ENCODE measurements at regions not wholly inside any gene's neighbourhood (a gene's known extent, or its start where the extent isn't known, plus 50 kb on each side); places are given as distances from the start of the nearest gene placed in this dataset.

DNA sequence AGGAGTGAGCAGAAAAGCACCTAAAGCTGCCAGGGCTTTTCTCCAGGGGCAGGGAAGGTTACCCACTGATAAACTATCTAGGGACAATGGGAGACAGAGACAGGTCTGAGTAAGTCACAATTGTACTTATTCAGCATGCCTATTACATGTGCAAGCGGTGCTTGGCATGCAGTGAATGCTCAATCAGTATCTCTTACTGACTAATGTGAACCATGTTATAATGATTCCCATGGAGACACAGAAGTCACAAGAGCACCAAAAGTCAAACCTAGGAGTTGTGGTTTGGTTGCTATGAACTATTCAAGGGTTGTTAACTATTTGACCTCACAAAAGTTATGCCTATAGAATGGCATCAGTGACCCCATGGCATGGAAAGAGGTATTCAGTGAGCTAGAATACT, 50.0 kb upstream of the RASGRP1 start:
- Mint-ChIP-seq H3K27ac (no peak overlapping the region), H3K4me1 (peaks cover 41% of the 10 kb centered on the region)
- ATAC-seq = no peak

DNA sequence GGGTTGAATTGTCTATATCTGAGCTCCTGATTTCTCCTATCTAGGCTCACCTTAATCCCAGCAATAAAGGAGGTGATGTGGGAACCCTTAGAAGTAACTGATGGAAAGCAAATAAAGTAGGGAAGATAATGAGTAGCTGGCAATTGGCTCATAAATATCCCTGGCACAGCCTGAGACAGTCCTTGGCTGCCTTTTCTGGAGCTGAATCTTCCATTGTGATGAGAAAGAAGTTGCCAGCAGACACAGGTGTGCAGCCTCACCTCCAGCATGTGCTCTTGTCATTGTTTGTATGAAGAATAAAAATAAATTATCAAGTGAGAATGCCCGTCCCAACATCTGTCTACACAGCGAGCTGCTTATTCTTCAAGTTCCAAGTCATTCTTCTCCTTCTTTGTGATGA, 53.2 kb upstream of the RASGRP1 start:
- no peak overlapping the region for H3K27ac Mint-ChIP-seq
- ATAC-seq (no peak), DNase-seq (ENCODE audit: low spot score in 2 of 2) (no peak)
- H3K4me1 Mint-ChIP-seq = peaks cover 31% of the 10 kb centered on the region
- no peak overlapping the region for H3K4me3 Mint-ChIP-seq
- no peaks in the 10 kb centered on the region for H3K36me3 Mint-ChIP-seq
- H3K9me3 Mint-ChIP-seq = peaks cover 4% of the 10 kb centered on the region

More for the DNA sequence above, 50.0 kb upstream of the RASGRP1 start:
- no peak overlapping the region for H3K4me3 Mint-ChIP-seq
- H3K36me3 Mint-ChIP-seq = peaks cover 24% of the 10 kb centered on the region
- peaks cover 4% of the 10 kb centered on the region for H3K9me3 Mint-ChIP-seq
- DNase-seq (ENCODE audit: low spot score in 2 of 2) = no peak

DNA sequence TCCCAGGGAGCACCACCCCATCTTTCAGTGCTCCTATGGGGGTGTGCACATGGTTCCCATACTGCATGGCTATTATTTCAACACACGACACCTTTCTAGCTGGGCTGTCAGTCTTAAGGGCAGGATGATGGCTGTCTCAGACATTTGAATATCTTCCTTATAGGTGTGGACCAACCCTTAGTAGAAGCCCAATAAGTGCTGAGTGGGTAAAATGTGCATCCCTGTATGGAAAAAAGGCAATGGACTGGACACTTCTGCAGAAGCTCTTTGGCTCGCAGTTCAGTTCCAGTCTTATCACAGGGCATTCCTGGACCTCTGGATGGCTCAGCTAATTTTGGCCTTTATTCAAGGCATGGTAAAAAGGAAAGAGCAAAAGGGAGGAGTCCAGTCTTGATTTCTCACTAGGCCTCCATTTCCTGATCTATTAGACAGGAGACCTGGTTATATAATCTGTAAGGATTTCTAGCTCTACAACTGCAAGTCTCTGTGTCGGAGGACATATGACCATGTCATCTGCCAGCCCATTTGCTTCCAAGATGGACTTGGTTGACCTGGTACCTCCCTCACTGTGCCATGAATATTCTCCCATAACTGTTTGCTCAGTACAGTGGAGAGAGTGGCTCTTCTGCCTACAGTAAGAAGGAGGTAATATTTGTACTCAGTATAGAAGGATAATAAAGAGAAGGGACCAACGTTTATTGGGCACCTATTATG, 53.8 kb upstream of the RASGRP1 start:
- no peak overlapping the region for H3K4me3 Mint-ChIP-seq
- no peak for DNase-seq (ENCODE audit: low spot score in 2 of 2)
- no peaks in the 10 kb centered on the region for H3K36me3 Mint-ChIP-seq
- H3K9me3 Mint-ChIP-seq = peaks cover 2% of the 10 kb centered on the region
- ATAC-seq = no peak
- peaks cover 31% of the 10 kb centered on the region for H3K4me1 Mint-ChIP-seq
- no peak overlapping the region for H3K27ac Mint-ChIP-seq

DNA sequence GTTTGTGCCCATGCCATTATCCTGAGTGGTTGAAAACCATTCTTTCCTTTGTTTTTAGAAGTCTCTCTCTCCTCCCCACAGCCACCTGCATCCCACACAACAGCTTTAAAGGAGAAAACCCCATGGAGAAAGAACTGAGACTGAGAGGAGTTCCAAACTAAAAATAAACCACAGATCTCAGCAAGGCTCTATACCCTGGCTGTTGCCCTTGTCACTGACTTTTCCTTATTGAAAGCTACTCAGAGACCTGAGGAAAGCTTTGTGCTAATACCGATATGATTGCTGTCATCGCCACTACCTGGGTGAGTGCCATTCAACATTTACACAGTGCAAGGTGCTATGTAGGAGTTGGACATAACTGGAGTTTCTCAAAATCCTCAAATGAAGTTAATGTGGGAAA, 55.5 kb upstream of the RASGRP1 start:
- Mint-ChIP-seq H3K36me3 (no peaks in the 10 kb centered on the region), H3K4me1 (peaks cover 34% of the 10 kb centered on the region), H3K4me3 (no peak overlapping the region), H3K9me3 (no peaks in the 10 kb centered on the region), H3K27ac (no peak overlapping the region)
- ATAC-seq (no peak), DNase-seq (ENCODE audit: low spot score in 2 of 2) (no peak)

DNA sequence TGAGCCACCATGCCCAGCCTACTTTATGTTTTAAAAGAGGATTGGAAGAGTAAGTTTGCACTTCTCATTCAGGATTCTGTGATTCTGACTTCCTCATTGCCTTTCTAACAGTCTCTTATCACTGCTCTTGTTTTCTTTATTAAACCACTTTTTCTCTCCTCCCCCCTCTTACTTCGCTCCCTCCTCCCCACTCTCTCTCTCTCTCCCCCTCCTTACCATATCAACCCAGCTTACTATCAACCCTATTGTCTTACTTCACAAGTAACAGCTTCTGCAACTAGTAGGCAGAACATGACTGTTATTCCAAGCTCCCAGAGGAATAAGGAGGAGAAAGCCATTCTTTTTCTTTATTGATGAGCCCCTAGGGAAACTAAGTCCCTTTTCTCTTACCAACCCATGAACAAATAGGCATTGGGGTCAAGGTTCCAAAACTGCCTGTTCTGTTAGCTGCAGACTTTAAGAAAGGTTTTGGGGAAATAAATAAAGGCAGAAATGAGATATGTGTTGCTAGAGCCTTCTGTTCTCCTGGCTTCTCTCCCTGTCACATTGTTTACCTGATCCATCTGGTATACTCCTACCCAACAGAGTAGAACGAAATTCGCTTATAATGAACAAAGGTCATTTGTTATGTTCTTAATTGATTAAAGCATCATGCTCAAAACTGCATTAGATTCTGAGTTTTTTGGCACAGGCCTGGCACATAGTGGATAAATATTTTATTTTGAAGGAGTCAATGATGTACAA, 56.4 kb upstream of the RASGRP1 start:
- peaks cover 3% of the 10 kb centered on the region for H3K9me3 Mint-ChIP-seq
- H3K4me3 Mint-ChIP-seq = no peak overlapping the region
- peaks cover 34% of the 10 kb centered on the region for H3K4me1 Mint-ChIP-seq
- ATAC-seq (no peak), DNase-seq (ENCODE audit: low spot score in 2 of 2) (no peak)
- no peaks in the 10 kb centered on the region for H3K36me3 Mint-ChIP-seq
- H3K27ac Mint-ChIP-seq = no peak overlapping the region

DNA sequence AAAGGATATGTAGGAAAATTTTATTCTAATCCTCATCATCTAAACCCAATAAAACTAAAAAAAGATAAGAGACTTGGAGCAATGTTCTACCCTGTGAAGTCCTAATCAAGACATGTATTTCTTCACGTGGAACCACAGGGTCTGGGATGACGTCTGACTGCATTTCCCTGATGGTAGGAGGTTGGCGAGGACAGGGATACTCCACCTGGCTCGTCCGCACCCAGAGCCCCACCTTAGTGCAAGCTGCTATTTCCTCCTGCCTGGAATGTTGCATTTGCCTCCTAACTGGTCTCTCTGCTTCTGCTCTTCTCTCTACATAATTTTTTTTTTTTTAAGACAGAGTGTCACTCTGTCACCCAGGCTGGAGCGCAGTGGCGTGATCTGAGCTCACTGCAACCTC, 57.7 kb upstream of the RASGRP1 start:
- Mint-ChIP-seq H3K4me3 (no peak overlapping the region), H3K36me3 (no peaks in the 10 kb centered on the region), H3K4me1 (peaks cover 42% of the 10 kb centered on the region), H3K9me3 (peaks cover 3% of the 10 kb centered on the region), H3K27ac (peak overlapping the region; percentile 83)
- DNase-seq (ENCODE audit: low spot score in 2 of 2) = no peak
- no peak for ATAC-seq

DNA sequence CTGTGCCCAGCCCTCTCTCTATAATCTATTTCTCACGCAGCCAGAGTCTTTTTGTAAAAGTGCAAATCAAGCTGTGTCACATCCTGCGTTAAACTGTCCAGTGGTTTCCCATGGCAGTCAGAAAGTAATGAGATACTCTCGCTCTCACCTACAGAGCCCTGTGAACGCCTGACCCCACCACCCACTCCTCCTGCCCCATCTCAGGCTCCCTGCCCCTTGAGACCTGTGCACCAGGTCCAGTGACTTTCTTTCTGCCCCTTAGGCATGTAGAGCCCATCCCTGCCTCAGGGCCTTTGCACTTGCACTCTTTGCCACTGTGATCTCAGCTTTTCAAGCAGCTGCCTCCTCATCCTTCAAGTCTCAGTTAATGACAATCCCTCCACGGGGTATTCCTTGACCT, 58.3 kb upstream of the RASGRP1 start:
- H3K4me1 Mint-ChIP-seq = peaks cover 42% of the 10 kb centered on the region
- peaks cover 3% of the 10 kb centered on the region for H3K9me3 Mint-ChIP-seq
- no peaks in the 10 kb centered on the region for H3K36me3 Mint-ChIP-seq
- no peak overlapping the region for H3K4me3 Mint-ChIP-seq
- peak overlapping the region; percentile 83 for H3K27ac Mint-ChIP-seq
- DNase-seq (ENCODE audit: low spot score in 2 of 2) (no peak), ATAC-seq (peak; percentile 42)

DNA sequence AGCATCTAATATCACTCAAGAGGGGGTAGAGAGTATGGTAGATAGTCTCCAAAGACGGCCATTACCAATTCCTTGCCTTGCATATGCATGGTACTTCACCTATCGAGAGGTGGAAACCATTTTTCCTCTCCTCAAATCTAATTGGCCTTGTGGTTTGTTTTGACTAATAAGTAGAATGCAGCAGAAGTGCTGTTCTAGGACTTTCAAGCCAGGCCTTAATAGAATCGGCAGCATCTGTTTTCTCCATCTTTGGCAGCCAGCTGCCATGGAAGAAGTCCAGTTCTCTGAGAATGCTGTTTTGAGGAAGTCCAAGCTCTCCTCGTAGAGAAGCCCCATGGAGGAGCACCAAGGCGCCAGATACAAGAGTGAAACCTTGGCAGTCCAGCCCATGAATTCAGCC, 59.1 kb upstream of the RASGRP1 start:
- ATAC-seq = peak; percentile 50
- Mint-ChIP-seq H3K9me3 (peaks cover 3% of the 10 kb centered on the region), H3K27ac (no peak overlapping the region)

DNA sequence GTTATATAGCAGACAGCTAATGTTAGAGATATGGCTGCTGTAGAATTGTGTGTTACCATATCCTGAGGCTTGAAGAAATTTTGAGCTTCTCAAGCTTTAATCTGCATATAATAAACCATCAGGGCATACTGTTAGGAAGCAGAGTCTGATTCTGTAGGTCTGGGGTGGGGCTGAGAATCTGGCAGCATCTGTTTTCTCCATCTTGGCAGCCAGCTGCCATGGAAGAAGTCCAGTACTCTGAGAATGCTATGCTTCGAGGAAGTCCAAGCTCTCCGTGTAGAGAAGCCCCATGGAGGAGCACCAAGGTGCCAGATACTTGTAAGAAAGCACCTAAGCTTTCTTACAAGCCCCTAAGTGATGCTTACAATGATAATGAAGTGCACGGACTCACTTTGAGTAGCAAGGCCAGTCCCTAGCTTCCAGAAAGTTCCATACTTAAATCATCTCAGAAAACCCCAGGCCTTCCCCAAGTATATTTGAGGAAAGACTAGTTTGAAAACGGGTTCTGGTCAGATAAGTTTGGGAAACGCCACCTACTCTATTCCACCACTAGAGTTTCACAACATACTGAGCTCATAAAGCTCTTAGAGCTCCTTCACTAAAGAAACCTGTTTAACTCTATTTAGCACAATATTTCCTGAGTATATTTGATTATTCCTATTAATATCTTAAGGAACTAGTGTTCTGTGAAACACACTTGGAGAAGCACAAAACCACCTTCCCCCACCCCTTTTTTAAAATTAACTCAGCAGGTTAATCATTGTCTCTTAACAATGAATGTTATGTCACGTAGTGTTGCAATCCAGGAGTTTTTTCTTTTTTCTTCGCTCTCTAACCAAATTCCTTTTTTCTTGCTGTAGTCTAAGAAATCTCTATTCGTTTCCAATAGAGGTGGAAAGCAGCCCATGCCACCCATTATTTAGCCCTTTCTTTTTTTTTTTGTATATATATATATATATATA, 59.9 kb upstream of the RASGRP1 start:
- Mint-ChIP-seq H3K27ac (no peak overlapping the region), H3K4me3 (no peak overlapping the region), H3K4me1 (peaks cover 46% of the 10 kb centered on the region), H3K36me3 (no peaks in the 10 kb centered on the region), H3K9me3 (peaks cover 3% of the 10 kb centered on the region)
- DNase-seq (ENCODE audit: low spot score in 2 of 2) = no peak
- ATAC-seq = no peak

More for the DNA sequence above, 59.1 kb upstream of the RASGRP1 start:
- Mint-ChIP-seq H3K4me3 (no peak overlapping the region), H3K36me3 (no peaks in the 10 kb centered on the region), H3K4me1 (peaks cover 42% of the 10 kb centered on the region)
- no peak for DNase-seq (ENCODE audit: low spot score in 2 of 2)

DNA sequence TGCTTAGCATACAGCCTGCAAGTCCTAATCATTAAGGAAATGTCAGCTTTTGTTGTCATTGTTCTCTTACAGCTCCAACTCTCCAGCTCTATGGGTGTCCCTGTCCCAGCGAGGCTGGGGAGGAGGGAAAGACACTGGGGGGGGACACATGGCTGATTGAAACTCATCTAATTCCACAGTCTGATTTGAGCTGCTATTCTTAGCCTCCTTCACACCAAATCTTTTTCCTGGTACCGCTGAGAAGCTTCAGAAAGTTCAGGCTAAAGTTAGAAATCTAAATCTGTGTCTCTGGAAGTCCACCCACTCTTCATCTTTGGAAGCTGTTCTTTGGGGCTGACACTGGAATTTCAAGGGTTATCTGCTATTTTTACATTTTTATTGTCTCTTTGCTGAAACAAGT, 61.3 kb upstream of the RASGRP1 start:
- Mint-ChIP-seq H3K27ac (no peak overlapping the region), H3K9me3 (peaks cover 3% of the 10 kb centered on the region), H3K4me3 (no peak overlapping the region), H3K36me3 (no peaks in the 10 kb centered on the region), H3K4me1 (peaks cover 46% of the 10 kb centered on the region)
- DNase-seq (ENCODE audit: low spot score in 2 of 2) (no peak), ATAC-seq (no peak)

DNA sequence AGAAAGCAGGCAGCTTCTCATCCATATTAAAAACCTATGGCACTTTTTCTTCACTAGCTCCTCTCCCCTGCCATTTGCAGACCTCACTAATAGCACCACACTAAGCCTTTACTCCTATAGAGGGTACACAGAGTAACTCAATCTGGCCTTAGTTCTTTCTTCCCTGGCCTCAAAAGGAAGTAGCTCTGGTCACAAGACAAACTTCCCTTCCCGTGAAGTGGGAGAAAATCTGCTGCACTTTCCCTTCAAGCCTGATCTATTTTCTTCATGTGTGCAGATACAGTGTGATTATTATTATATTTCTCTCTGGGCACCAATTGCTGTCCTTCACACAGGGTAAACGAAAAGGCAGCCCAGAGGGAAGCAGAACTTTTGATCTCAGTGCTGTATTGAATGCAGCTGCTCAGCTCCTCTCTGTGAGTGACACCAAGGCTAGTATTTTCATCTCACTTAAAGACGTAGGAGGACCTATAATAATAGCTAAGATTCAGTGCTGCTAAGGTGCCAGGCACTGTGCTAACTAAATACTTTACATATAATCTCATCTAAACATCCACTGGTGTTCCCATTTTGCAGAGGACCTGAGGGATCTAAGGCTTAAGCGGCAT, 61.9 kb upstream of the RASGRP1 start:
- ATAC-seq (no peak), DNase-seq (ENCODE audit: low spot score in 2 of 2) (no peak)
- H3K27ac Mint-ChIP-seq = peak overlapping the region; percentile 75
- peaks cover 46% of the 10 kb centered on the region for H3K4me1 Mint-ChIP-seq
- H3K9me3 Mint-ChIP-seq = peaks cover 3% of the 10 kb centered on the region
- H3K36me3 Mint-ChIP-seq = no peaks in the 10 kb centered on the region
- H3K4me3 Mint-ChIP-seq = no peak overlapping the region

DNA sequence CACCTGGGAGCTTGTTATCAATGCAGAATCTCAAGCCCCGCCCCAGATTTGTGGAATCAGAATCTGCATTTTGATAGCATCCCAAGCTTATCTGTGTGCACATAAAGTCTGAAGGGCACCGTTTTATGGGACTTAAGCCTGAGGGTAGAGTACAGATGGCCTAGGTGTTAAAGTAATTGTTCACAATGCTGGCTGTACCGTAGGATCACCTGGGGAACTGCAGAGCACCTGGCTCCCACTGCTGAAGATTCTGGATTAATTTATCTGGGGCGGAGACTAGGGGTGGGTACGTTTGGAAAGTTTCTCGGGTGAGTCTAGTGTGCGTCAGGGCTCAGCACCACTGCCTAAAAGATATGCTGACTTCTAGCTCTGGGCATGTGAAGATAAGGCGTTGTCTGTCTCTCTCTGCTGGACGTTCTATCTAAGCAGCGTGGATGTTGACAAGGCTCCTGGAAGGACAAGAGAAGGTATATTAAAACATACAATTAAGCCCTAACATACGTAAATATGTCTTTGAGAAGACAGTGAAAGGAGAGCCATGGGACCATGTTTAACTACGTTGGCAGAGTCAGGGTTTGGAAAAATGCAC, 63.2 kb upstream of the RASGRP1 start:
- Mint-ChIP-seq H3K9me3 (peaks cover 3% of the 10 kb centered on the region), H3K36me3 (no peaks in the 10 kb centered on the region), H3K27ac (no peak overlapping the region), H3K4me1 (peaks cover 52% of the 10 kb centered on the region), H3K4me3 (no peak overlapping the region)
- ATAC-seq = no peak
- DNase-seq (ENCODE audit: low spot score in 2 of 2) = no peak

DNA sequence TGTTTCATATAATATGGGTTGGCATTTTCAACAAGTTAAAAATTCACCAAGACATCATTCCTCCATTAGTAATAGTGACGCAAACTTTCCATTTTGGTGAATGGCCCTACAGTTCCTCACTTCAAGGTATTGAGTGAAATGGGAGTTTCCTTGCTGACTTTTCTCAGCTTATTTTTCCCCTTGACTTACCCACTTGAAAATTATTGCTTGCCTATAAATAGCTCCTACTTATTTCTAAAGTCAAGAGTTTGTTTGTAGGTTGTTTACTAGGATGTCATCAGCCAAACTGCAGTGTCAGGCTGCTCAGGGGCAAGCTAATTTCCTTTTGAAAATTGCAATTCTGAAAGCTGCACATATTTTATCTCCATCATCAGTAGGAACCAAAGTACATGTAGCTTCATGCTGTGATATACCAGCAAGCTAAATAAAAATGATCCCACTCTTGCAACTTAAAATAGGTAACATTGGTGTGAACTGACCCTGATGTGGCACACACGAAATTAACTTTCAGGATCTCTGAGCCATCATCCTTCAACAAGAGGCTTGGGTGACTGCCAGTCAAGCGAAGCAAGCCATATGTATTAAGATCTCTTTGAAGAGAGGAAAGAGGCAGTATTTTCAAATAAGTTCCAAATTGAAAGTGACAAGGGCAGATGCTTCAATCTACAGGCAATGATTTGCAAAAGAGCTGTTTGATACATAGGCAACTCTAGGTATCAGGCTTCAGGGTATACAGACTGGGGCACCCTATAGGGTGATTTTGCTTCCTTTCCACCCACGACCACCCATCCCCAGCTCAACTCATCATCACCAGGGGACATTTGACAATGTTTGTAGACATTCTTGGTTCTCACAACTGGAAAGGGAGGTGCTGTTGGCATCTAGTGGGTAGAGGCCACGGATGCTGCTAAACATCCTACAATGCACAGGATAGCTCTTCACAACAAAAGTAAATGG, 66.8 kb upstream of the RASGRP1 start:
- H3K4me3 Mint-ChIP-seq = no peak overlapping the region
- H3K9me3 Mint-ChIP-seq = no peaks in the 10 kb centered on the region
- H3K4me1 Mint-ChIP-seq = peaks cover 35% of the 10 kb centered on the region

DNA sequence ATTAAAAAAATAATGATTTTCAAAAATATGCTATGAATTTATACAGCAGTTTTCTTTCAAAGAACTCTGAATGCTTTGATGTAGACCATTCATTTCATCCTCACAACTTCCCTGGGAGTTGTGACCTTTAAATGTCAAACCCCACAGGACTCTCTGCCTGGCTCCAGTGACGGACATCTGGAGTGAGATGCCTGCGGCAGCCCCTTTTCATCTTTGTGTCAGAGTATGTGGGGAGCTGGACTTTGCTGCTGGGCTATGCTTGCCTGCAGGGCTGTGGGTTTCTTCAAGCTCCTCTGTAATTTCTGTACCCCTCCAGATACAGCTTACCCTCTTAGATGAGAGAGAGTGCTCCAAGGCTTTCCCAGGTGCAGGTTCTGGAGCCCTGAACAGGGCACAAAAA, 70.6 kb upstream of the RASGRP1 start:
- no peaks in the 10 kb centered on the region for H3K36me3 Mint-ChIP-seq
- ATAC-seq (no peak), DNase-seq (ENCODE audit: low spot score in 2 of 2) (no peak)
- H3K4me3 Mint-ChIP-seq = no peak overlapping the region
- peaks cover 28% of the 10 kb centered on the region for H3K4me1 Mint-ChIP-seq
- H3K27ac Mint-ChIP-seq = no peak overlapping the region
- H3K9me3 Mint-ChIP-seq = no peaks in the 10 kb centered on the region

More for the DNA sequence above, 66.8 kb upstream of the RASGRP1 start:
- ATAC-seq = peak; percentile 56
- Mint-ChIP-seq H3K27ac (peak overlapping the region; percentile 65), H3K36me3 (no peaks in the 10 kb centered on the region)
- DNase-seq (ENCODE audit: low spot score in 2 of 2) = no peak

Data from stimulated activated effector memory CD8-positive, alpha-beta T cell treated with anti-CD3 and anti-CD28 coated beads, Interleukin-12 subunit alpha, Interleukin-12 subunit beta, amount 100 ng/mL, for 72 hours (primary cell).